ENCODE measurements at regions not wholly inside any gene's neighbourhood (a gene's known extent, or its start where the extent isn't known, plus 50 kb on each side); places are given as distances from the start of the nearest gene placed in this dataset.

GRCh38 chr22:47687346-47687655 is 924.9 kb downstream of the TBC1D22A start:
- Histone ChIP-seq H3K27me3 (ENCODE audit: control insufficient read depth, insufficient read depth, low read length) (no peaks in the 10 kb centered on the region), H3K27ac (ENCODE audit: insufficient read depth, low read length) (no peak overlapping the region), H2AK5ac (ENCODE audit: low read depth, low read length) (no peak overlapping the region), H3K4me2 (ENCODE audit: low read depth, low read length) (no peak overlapping the region), H3K56ac (ENCODE audit: extremely low read depth, insufficient read depth, low read length) (no peak overlapping the region), H3K36me3 (ENCODE audit: control insufficient read depth, insufficient read depth, low read length) (no peaks in the 10 kb centered on the region), H3K4me3 (ENCODE audit: insufficient read depth, low read depth, low read length) (no peak overlapping the region), H3K4ac (ENCODE audit: low read depth, low read length) (no peak overlapping the region), H2BK120ac (ENCODE audit: low read depth, low read length) (no peak overlapping the region), H2AFZ (replicated peaks; ENCODE audit: low read length, poor library complexity) (no peak overlapping the region), H4K20me1 (ENCODE audit: insufficient read depth, low read length) (no peaks in the 10 kb centered on the region), H4K91ac (ENCODE audit: insufficient read depth, low read depth, low read length) (no peak overlapping the region), H2BK5ac (ENCODE audit: low read depth, low read length, poor library complexity, severe bottlenecking) (no peak overlapping the region), H3K23ac (ENCODE audit: low read depth, low read length) (no peak overlapping the region), H2BK20ac (ENCODE audit: low read depth, low read length) (no peak overlapping the region), H2AK9ac (replicated peaks; ENCODE audit: low read depth, low read length, poor library complexity) (no peak overlapping the region), H3K9me3 (ENCODE audit: control insufficient read depth, insufficient read depth, low read length) (peaks cover 56% of the 10 kb centered on the region), H3K9ac (ENCODE audit: low read depth, low read length) (no peak overlapping the region), H3K4me1 (ENCODE audit: control insufficient read depth, insufficient read depth, low read length) (no peaks in the 10 kb centered on the region), H3K14ac (replicated peaks; ENCODE audit: low read depth, low read length) (no peak overlapping the region), H3K9me1 (ENCODE audit: insufficient read depth, low read length) (no peaks in the 10 kb centered on the region), H3K18ac (ENCODE audit: low read depth, low read length) (no peak overlapping the region), H4K5ac (ENCODE audit: low read depth, low read length) (no peak overlapping the region), H4K8ac (ENCODE audit: low read depth in 2 of 2, low read length in 2 of 2) (no peak overlapping the region), H2BK15ac (ENCODE audit: low read depth, low read length) (no peak overlapping the region), H3K79me1 (ENCODE audit: low read depth in 1 of 2, low read length in 2 of 2) (no peaks in the 10 kb centered on the region)
- no peak for ATAC-seq (ENCODE audit: low read depth)
- intact Hi-C loops (cut with micrococcal nuclease) (no loop called here), dilution Hi-C loops (cut with HindIII; ENCODE audit: low sequenced_read_pairs, unreplicated experiment) (no loop called here), in situ Hi-C loops (cut with MboI; ENCODE audit: low sequenced_read_pairs) (no loop called here)
- 20% methylated on average over 2 of the region's 5 CpGs; no CpG with 5 or more reads in 1 of the 2 experiments for WGBS, 2 experiments (ENCODE audit: extremely low coverage in 2 of 2, insufficient read length in 1 of 2)
- ChIA-PET POLR2A (ENCODE audit: unreplicated experiment) (no interaction called here), CTCF (no interaction called here)
- no peak for DNase-seq
- BruUV-seq (replicated peaks) = no TSS peak
- TF ChIP-seq CEBPB (IDR thresholded peaks at IDR 0.05; ENCODE audit: low read depth, low read length) = no peak
- TF ChIP-seq MAZ (IDR thresholded peaks at IDR 0.05; ENCODE audit: borderline replicate concordance, low read depth, low read length) = no peak
- no peak for TF ChIP-seq NFE2L2 (IDR thresholded peaks at IDR 0.05; ENCODE audit: low read depth, low read length)
- no peak for TF ChIP-seq USF2 (IDR thresholded peaks at IDR 0.05; ENCODE audit: low read depth, low read length)
- no peak for TF ChIP-seq FOS (IDR thresholded peaks at IDR 0.05; ENCODE audit: low read depth, low read length)

Data from IMR-90 (cell line).